ENCODE measurements at regions not wholly inside any gene's neighbourhood (a gene's known extent, or its start where the extent isn't known, plus 50 kb on each side); places are given as distances from the start of the nearest gene placed in this dataset.

DNA sequence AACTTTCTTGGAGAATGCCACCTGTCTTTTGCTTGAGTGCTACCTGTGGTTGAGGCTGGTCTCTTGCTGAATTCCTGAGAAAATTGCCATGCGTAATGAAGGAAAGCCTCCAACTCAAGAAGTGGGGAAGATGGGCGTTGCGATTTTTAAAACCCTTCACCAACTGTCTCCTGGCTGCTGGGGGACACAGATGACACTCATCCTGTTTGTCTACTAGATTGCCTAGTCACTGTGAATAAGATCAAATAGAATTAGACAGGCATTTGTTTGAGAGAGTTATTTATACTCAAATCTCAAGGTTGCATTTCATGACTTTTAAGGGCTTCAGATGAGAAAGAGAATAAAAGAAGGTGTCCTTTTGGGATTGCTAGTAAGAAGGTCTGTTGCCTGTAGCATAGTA is 84.3 kb upstream of the MTPN start:
- Histone ChIP-seq H3K9me2 (replicated peaks; ENCODE audit: insufficient read depth, low read length) (no peaks in the 10 kb centered on the region), H3K27ac (ENCODE audit: low read depth, low read length) (no peak overlapping the region), H2AFZ (ENCODE audit: low read depth, low read length, severe bottlenecking) (no peak overlapping the region), H3K36me3 (ENCODE audit: low read length) (no peaks in the 10 kb centered on the region), H3K9me3 (ENCODE audit: insufficient read depth, low read length) (no peaks in the 10 kb centered on the region), H3K27me3 (ENCODE audit: low read length) (no peaks in the 10 kb centered on the region), H3K9ac (ENCODE audit: low read length) (no peak overlapping the region), H3K79me2 (ENCODE audit: insufficient read depth, low read length) (no peaks in the 10 kb centered on the region), H4K20me1 (ENCODE audit: low read depth, low read length) (no peaks in the 10 kb centered on the region), H3F3A (ENCODE audit: insufficient read depth) (no peaks in the 10 kb centered on the region), H3K4me3 (ENCODE audit: insufficient read depth, low read length, poor library complexity, severe bottlenecking) (no peak overlapping the region), H3K4me2 (ENCODE audit: low read depth, low read length, poor library complexity, severe bottlenecking) (no peak overlapping the region)
- no peak for TF ChIP-seq EZH2phosphoT487 (conservative IDR thresholded peaks at IDR 0.05; ENCODE audit: low read length)

DNA sequence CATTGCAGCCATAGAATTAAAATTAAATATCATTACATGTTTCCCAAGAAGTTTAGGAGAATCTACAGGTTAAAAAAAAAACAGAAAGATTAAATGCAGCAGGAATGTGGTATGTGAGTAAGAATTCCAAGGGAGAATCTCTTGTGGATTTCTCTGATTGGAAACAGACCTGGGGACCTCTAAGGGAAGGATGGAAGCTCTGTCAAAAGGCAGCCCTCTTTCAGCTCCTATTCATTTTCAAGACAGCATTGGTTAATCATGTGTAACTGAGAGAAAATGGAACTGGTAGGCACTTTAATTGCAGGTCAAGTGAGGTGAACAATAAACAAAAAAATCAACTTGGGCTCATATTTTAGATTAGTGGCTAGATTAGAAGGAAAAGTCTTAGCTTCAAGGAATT is 81.4 kb upstream of the MTPN start:
- H3K27ac ChIP-seq (ENCODE audit: low read depth, low read length): no peak overlapping the region
- H3K79me2 ChIP-seq (ENCODE audit: insufficient read depth, low read length): no peaks in the 10 kb centered on the region
- H3K9me2 ChIP-seq (replicated peaks; ENCODE audit: insufficient read depth, low read length): no peaks in the 10 kb centered on the region
- H3K27me3 ChIP-seq (ENCODE audit: low read length): no peaks in the 10 kb centered on the region
- H4K20me1 ChIP-seq (ENCODE audit: low read depth, low read length): no peaks in the 10 kb centered on the region
- H3K9me3 ChIP-seq (ENCODE audit: insufficient read depth, low read length): no peaks in the 10 kb centered on the region
- H3K4me3 ChIP-seq (ENCODE audit: insufficient read depth, low read length, poor library complexity, severe bottlenecking): no peak overlapping the region
- H3K4me2 ChIP-seq (ENCODE audit: low read depth, low read length, poor library complexity, severe bottlenecking): no peak overlapping the region
- no peak overlapping the region for H2AFZ ChIP-seq (ENCODE audit: low read depth, low read length, severe bottlenecking)
- no peak for TF ChIP-seq EZH2phosphoT487 (conservative IDR thresholded peaks at IDR 0.05; ENCODE audit: low read length)
- TF ChIP-seq, protein P1, sequence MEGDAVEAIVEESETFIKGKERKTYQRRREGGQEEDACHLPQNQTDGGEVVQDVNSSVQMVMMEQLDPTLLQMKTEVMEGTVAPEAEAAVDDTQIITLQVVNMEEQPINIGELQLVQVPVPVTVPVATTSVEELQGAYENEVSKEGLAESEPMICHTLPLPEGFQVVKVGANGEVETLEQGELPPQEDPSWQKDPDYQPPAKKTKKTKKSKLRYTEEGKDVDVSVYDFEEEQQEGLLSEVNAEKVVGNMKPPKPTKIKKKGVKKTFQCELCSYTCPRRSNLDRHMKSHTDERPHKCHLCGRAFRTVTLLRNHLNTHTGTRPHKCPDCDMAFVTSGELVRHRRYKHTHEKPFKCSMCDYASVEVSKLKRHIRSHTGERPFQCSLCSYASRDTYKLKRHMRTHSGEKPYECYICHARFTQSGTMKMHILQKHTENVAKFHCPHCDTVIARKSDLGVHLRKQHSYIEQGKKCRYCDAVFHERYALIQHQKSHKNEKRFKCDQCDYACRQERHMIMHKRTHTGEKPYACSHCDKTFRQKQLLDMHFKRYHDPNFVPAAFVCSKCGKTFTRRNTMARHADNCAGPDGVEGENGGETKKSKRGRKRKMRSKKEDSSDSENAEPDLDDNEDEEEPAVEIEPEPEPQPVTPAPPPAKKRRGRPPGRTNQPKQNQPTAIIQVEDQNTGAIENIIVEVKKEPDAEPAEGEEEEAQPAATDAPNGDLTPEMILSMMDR (IDR thresholded peaks at IDR 0.05; ENCODE audit: insufficient read depth, low read length, poor library complexity, severe bottlenecking): no peak
- H3K9ac ChIP-seq (ENCODE audit: low read length): no peak overlapping the region
- H3F3A ChIP-seq (ENCODE audit: insufficient read depth): no peaks in the 10 kb centered on the region
- no peaks in the 10 kb centered on the region for H3K36me3 ChIP-seq (ENCODE audit: low read length)

DNA sequence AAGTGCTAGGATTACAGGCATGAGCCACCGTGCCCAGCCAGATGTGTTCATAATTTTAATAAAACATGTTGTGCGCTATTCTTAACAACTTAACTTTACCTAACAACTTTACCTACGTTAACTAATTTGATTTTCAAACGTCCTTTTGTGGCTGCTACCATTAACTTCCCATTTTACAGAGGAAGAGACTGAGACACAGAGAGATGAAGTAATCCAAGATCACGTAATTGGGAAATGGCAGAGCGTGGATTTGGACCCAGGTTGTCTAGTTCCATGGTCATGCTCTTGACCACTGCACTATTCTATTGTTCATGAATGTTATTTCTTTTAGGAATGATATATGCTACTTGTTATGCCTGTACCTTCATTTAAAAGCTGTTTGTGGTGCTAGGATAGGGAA is 80.3 kb upstream of the MTPN start:
- H3K9ac ChIP-seq (ENCODE audit: low read length): no peak overlapping the region
- no peak overlapping the region for H2AFZ ChIP-seq (ENCODE audit: low read depth, low read length, severe bottlenecking)
- H3K36me3 ChIP-seq (ENCODE audit: low read length): no peaks in the 10 kb centered on the region
- H3K27me3 ChIP-seq (ENCODE audit: low read length): no peaks in the 10 kb centered on the region
- no peak overlapping the region for H3K4me3 ChIP-seq (ENCODE audit: insufficient read depth, low read length, poor library complexity, severe bottlenecking)
- H3K4me2 ChIP-seq (ENCODE audit: low read depth, low read length, poor library complexity, severe bottlenecking): no peak overlapping the region
- no peaks in the 10 kb centered on the region for H3K9me2 ChIP-seq (replicated peaks; ENCODE audit: insufficient read depth, low read length)
- H3K79me2 ChIP-seq (ENCODE audit: insufficient read depth, low read length): no peaks in the 10 kb centered on the region
- no peak for TF ChIP-seq EZH2phosphoT487 (conservative IDR thresholded peaks at IDR 0.05; ENCODE audit: low read length)
- TF ChIP-seq, protein P1 (IDR thresholded peaks at IDR 0.05; ENCODE audit: insufficient read depth, low read length, poor library complexity, severe bottlenecking): no peak
- no peaks in the 10 kb centered on the region for H3F3A ChIP-seq (ENCODE audit: insufficient read depth)
- no peaks in the 10 kb centered on the region for H4K20me1 ChIP-seq (ENCODE audit: low read depth, low read length)
- H3K9me3 ChIP-seq (ENCODE audit: insufficient read depth, low read length): no peaks in the 10 kb centered on the region
- H3K27ac ChIP-seq (ENCODE audit: low read depth, low read length): no peak overlapping the region

DNA sequence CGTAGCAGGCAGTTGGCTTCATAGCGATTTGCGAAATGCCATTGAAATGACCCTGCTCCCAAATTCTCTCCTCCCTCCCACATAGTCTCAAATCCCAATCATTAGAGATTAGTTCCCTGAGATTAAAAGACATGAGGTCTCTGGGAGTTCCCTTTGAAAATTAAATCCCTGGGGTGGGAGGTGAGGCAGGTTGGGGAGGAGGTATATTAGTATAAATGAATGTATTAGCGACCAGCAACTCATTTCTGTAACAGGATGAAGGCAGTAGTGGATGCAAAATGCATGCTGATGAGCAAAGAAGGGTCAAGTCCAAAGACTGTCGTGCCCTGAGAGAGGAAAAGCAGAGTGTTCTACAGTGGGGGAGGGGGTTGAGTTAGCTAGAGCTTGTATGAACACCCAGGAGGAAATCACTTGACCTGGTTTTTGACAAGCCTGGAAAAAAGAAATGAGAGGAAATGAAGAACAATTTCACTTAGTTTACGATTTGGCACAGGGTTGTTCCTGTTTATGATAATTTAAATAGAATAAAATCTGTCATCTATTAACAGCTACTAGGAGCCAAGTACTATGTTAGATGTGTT is 79.6 kb upstream of the MTPN start:
- H3K9me3 ChIP-seq (ENCODE audit: insufficient read depth, low read length): no peaks in the 10 kb centered on the region
- no peaks in the 10 kb centered on the region for H3F3A ChIP-seq (ENCODE audit: insufficient read depth)
- no peaks in the 10 kb centered on the region for H3K9me2 ChIP-seq (replicated peaks; ENCODE audit: insufficient read depth, low read length)
- H3K27me3 ChIP-seq (ENCODE audit: low read length): no peaks in the 10 kb centered on the region
- no peak for TF ChIP-seq EZH2phosphoT487 (conservative IDR thresholded peaks at IDR 0.05; ENCODE audit: low read length)
- TF ChIP-seq, protein P1 (IDR thresholded peaks at IDR 0.05; ENCODE audit: insufficient read depth, low read length, poor library complexity, severe bottlenecking): no peak
- no peaks in the 10 kb centered on the region for H3K36me3 ChIP-seq (ENCODE audit: low read length)
- no peak overlapping the region for H3K4me2 ChIP-seq (ENCODE audit: low read depth, low read length, poor library complexity, severe bottlenecking)
- no peak overlapping the region for H3K4me3 ChIP-seq (ENCODE audit: insufficient read depth, low read length, poor library complexity, severe bottlenecking)
- H3K79me2 ChIP-seq (ENCODE audit: insufficient read depth, low read length): no peaks in the 10 kb centered on the region
- no peak overlapping the region for H2AFZ ChIP-seq (ENCODE audit: low read depth, low read length, severe bottlenecking)
- no peak overlapping the region for H3K9ac ChIP-seq (ENCODE audit: low read length)
- no peaks in the 10 kb centered on the region for H4K20me1 ChIP-seq (ENCODE audit: low read depth, low read length)
- no peak overlapping the region for H3K27ac ChIP-seq (ENCODE audit: low read depth, low read length)
